Kidney (tissue), 13 donors: ENCODE measurements at regions not wholly inside any gene's neighbourhood (a gene's known extent, or its start where the extent isn't known, plus 50 kb on each side); places are given as distances from the start of the nearest gene placed in this dataset.

ENCODE experiments used
- DNase-seq, 5 donors: peaks; one replicate each; pipeline ENCODE4 v3.0.0-alpha.2; 2013 to 2020
- FAIRE-seq: peaks from 2 replicates; lab custom pipeline; 2012; peaks lifted over from hg19 to GRCh38; lab: Jason Lieb, UNC
- H3K27ac ChIP-seq, 2 donors: one replicate each; pipeline ENCODE4 v1.7.0; 2013; ENCODE audit warnings: low read depth in 2 of 2, low read length in 2 of 2, inconsistent platforms in 1 of 2
- H3K27me3 ChIP-seq: one replicate; pipeline ENCODE4 v1.7.1; 2013; ENCODE audit warnings: low read length, inconsistent platforms; ENCODE audit not compliant: control insufficient read depth, insufficient read depth
- H3K36me3 ChIP-seq, 3 donors: one replicate each; pipeline versions ENCODE4 v1.7.0 to v1.7.1; 2013; ENCODE audit warnings: low read length in 3 of 3, control low read depth in 1 of 3, inconsistent platforms in 1 of 3; ENCODE audit not compliant: insufficient read depth in 3 of 3, control insufficient read depth in 2 of 3
- H3K4me1 ChIP-seq, 3 donors: one replicate each; pipeline versions ENCODE4 v1.7.0 to v1.7.1; 2013; ENCODE audit warnings: low read length in 3 of 3, inconsistent platforms in 1 of 3, low read depth in 1 of 3; ENCODE audit not compliant: control insufficient read depth in 2 of 3, insufficient read depth in 2 of 3
- H3K4me3 ChIP-seq, 3 donors: one replicate each; pipeline versions ENCODE4 v1.7.0 to v1.8.1; 2013; ENCODE audit warnings: low read length in 3 of 3, control low read depth in 1 of 3, inconsistent platforms in 1 of 3
- H3K9ac ChIP-seq, 3 donors: one replicate each; pipeline versions ENCODE4 v1.7.0 to v1.7.1; 2013; ENCODE audit warnings: low read length in 3 of 3, control low read depth in 1 of 3, inconsistent platforms in 1 of 3
- H3K9me3 ChIP-seq, 3 donors: one replicate each; pipeline versions ENCODE4 v1.7.0 to v1.7.1; 2013; ENCODE audit warnings: low read length in 3 of 3, control low read depth in 1 of 3, inconsistent platforms in 1 of 3; ENCODE audit not compliant: control insufficient read depth in 2 of 3, insufficient read depth in 1 of 3
- intact Hi-C: fragments of 100-400 bp; cut with DNase I; formaldehyde crosslinking; loops from one replicate; pipeline ENCODE4 v1.11.1; 2022
- TF ChIP-seq, protein P1 (sequence below): IDR thresholded peaks from 3 replicates; pipeline ENCODE4 v1.5.1; 2012; ENCODE audit warnings: mild to moderate bottlenecking, moderate library complexity, borderline replicate concordance; ENCODE audit not compliant: insufficient read depth; ENCODE audit errors: extremely low read depth
- donor health status: control.
- donor health status: control.
- donor health status: control.
- donor health status: control.
- donor health status: control.
- donor health status: DM: yes; HTN: yes; CAD: no.
- donor health status: Normal renal cell carcinoma (clear cell type).

DNA sequence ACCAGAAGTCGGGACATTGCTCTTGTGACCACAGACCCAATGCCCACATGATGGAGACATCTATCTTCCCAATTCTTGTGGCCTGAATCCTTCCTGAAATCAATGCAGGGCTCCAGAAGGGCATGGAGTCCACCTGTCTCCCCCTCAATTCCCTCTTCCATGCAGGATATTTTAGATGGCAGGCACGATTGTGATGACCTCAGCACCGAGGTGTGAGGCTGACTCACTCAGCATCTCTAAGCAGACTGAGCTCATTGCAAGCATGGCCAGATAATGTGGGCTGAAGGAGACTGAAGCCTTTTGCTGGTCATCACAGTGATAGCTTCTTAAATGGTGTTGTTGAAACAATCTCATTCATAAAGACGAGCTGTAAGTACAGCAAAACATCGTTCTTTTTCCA lies 374.9 kb upstream of the PODXL start:
- Histone ChIP-seq H3K9me3 (no peaks in the 10 kb centered on the region), H3K27ac (no peak overlapping the region), H3K4me1 (peaks cover 0 to 14% (median 13%) of the 10 kb centered on the region in 3 donors), H3K27me3 (no peaks in the 10 kb centered on the region), H3K36me3 (no peaks in the 10 kb centered on the region), H3K9ac (no peak overlapping the region), H3K4me3 (no peak overlapping the region)
- FAIRE-seq, result no peak
- no peak for DNase-seq
- TF ChIP-seq, protein P1, sequence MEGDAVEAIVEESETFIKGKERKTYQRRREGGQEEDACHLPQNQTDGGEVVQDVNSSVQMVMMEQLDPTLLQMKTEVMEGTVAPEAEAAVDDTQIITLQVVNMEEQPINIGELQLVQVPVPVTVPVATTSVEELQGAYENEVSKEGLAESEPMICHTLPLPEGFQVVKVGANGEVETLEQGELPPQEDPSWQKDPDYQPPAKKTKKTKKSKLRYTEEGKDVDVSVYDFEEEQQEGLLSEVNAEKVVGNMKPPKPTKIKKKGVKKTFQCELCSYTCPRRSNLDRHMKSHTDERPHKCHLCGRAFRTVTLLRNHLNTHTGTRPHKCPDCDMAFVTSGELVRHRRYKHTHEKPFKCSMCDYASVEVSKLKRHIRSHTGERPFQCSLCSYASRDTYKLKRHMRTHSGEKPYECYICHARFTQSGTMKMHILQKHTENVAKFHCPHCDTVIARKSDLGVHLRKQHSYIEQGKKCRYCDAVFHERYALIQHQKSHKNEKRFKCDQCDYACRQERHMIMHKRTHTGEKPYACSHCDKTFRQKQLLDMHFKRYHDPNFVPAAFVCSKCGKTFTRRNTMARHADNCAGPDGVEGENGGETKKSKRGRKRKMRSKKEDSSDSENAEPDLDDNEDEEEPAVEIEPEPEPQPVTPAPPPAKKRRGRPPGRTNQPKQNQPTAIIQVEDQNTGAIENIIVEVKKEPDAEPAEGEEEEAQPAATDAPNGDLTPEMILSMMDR, result no peak
- intact Hi-C loops, result no loop called here

DNA sequence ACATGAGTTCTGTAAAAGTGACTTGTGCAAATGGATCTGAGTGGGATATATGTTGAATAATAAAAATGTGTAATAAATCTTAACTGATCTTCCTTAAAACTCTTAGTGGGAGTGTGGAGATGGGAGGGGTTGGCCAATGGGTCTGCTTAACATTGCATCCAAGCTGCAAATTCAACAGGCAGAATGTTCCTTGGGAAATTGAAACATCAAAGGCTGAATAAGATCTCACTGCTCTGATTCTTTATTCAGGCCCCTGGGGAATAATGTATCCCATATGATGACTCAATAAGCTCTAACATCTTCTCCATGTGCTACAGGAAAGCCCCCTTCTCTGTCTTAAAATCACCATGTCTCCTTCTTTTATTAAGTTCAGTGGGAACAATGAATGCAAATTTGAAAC lies 373.2 kb upstream of the PODXL start:
- no peaks in the 10 kb centered on the region for H3K36me3 ChIP-seq
- TF ChIP-seq, protein P1, result no peak
- DNase-seq, result no peak
- H3K4me3 ChIP-seq, result no peak overlapping the region
- no peak overlapping the region for H3K27ac ChIP-seq
- peaks cover 0 to 8% (median 6%) of the 10 kb centered on the region in 3 donors for H3K4me1 ChIP-seq
- no peaks in the 10 kb centered on the region for H3K9me3 ChIP-seq
- no peak for FAIRE-seq
- H3K9ac ChIP-seq, result no peak overlapping the region
- no peaks in the 10 kb centered on the region for H3K27me3 ChIP-seq
- intact Hi-C loops, result no loop called here

DNA sequence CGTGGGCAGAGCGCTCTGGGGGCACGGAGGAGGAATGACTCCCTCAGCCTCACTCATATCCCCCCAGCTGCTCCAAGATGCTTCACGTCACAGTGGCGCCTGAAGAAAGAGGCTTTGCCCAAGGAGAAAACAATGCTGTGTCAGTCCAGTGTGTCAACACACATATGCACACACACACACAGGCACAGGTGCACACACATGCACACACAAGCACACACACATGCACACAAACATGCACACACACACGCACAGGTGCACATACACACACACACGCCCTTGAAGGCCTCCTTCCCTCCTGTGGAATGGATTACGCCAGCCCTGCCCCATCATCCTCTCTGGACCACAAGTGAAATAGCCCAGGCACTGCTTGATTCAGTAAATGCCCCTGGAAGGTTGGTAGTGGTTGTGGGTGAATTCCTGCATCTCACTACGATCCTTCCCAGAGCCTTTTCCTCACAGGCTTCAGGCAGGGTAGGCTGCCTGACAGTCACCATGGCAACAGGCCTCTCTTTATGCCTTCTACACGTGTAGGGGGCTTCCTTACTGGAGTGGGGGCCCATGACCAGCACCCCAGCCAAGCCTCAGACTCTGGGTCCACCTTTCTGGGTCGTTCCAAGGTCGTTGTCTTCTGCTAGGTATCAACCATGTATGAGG lies 371.5 kb upstream of the PODXL start:
- Histone ChIP-seq H3K4me1 (peaks cover 0 to 6% (median under 1%) of the 10 kb centered on the region in 3 donors), H3K27ac (no peak overlapping the region), H3K9me3 (no peaks in the 10 kb centered on the region), H3K4me3 (no peak overlapping the region), H3K27me3 (no peaks in the 10 kb centered on the region), H3K9ac (no peak overlapping the region), H3K36me3 (no peaks in the 10 kb centered on the region)
- FAIRE-seq (no peak), DNase-seq (peak in 3 of 5 donors; percentile 20 to 29 (median 24))
- intact Hi-C loops, result no loop called here
- TF ChIP-seq, protein P1, result no peak
